HUES64 (cell line): ENCODE measurements at regions not wholly inside any gene's neighbourhood (a gene's known extent, or its start where the extent isn't known, plus 50 kb on each side); places are given as distances from the start of the nearest gene placed in this dataset.
"Not testable (repeated sequence)": the region's sequence is repeated elsewhere in the genome, so short reads cannot be mapped to it uniquely, and the experiment has no call there.

ENCODE experiments used
- H3K27ac ChIP-seq: 2 replicates; pipeline ENCODE4 v1.7.0; 2013; ENCODE audit warnings: low read depth, low read length, inconsistent platforms
- H3K27me3 ChIP-seq: 2 replicates; pipeline ENCODE4 v1.6.1; 2013; ENCODE audit warnings: mild to moderate bottlenecking, low read length; ENCODE audit not compliant: insufficient read depth
- H3K36me3 ChIP-seq: 2 replicates; pipeline ENCODE4 v1.6.1; 2013; ENCODE audit warnings: mild to moderate bottlenecking, low read length; ENCODE audit not compliant: insufficient read depth
- H3K4me1 ChIP-seq: 2 replicates; pipeline ENCODE4 v1.6.1; 2013; ENCODE audit warnings: mild to moderate bottlenecking, low read length, moderate library complexity; ENCODE audit not compliant: insufficient read depth
- H3K4me3 ChIP-seq: 2 replicates; pipeline ENCODE4 v1.5.1; 2013; ENCODE audit warnings: mild to moderate bottlenecking, low read length, moderate library complexity
- H3K9ac ChIP-seq: 2 replicates; pipeline ENCODE4 v1.6.1; 2013; ENCODE audit warnings: mild to moderate bottlenecking, low read depth, low read length
- H3K9me3 ChIP-seq: 2 replicates; pipeline ENCODE4 v1.6.1; 2013; ENCODE audit warnings: low read depth, low read length; ENCODE audit not compliant: insufficient read depth
- WGBS: fragments of 150-250, 120-280 bp; methylation state at CpG from one replicate; pipeline ENCODE4 v1.1.7; 2013; ENCODE audit warnings: missing lambda C conversion rate; 5-methylcytosine and 5-hydroxymethylcytosine counted together

GRCh38 chr6:103783329-103783728 lies 1076.4 kb downstream of the HACE1 start:
- no peak overlapping the region for H3K27ac ChIP-seq
- H3K4me1 ChIP-seq = peaks cover 15% of the 10 kb centered on the region
- no peaks in the 10 kb centered on the region for H3K9me3 ChIP-seq
- no peak overlapping the region for H3K9ac ChIP-seq
- H3K36me3 ChIP-seq = no peaks in the 10 kb centered on the region
- no peak overlapping the region for H3K4me3 ChIP-seq
- 84% methylated on average over 4 of the region's 4 CpGs for WGBS
- no peaks in the 10 kb centered on the region for H3K27me3 ChIP-seq

- WGBS = 90% methylated on average over 1 of the region's 1 CpG
- Histone ChIP-seq H3K27ac (no peak overlapping the region; the same call in 1 of the 2 replicates), H3K27me3 (no peaks in the 10 kb centered on the region), H3K9ac (peak overlapping the region; percentile 31; the same call in 1 of the 2 replicates), H3K4me1 (peaks cover 20% of the 10 kb centered on the region; the same call in 1 of the 2 replicates), H3K36me3 (no peaks in the 10 kb centered on the region), H3K4me3 (no peak overlapping the region), H3K9me3 (no peaks in the 10 kb centered on the region)
Measured at GRCh38 chr6:103769431-103769830, 1090.3 kb downstream of the HACE1 start.

GRCh38 chr6:103750603-103751002 lies 1109.1 kb downstream of the HACE1 start:
- WGBS = 79% methylated on average over 7 of the region's 7 CpGs
- Histone ChIP-seq H3K27ac (no peak overlapping the region), H3K9ac (no peak overlapping the region), H3K27me3 (no peaks in the 10 kb centered on the region), H3K36me3 (no peaks in the 10 kb centered on the region), H3K4me3 (no peak overlapping the region), H3K9me3 (no peaks in the 10 kb centered on the region), H3K4me1 (no peaks in the 10 kb centered on the region)

- Histone ChIP-seq H3K4me3 (no peak overlapping the region), H3K4me1 (no peaks in the 10 kb centered on the region), H3K9me3 (no peaks in the 10 kb centered on the region), H3K27me3 (no peaks in the 10 kb centered on the region), H3K9ac (no peak overlapping the region), H3K36me3 (no peaks in the 10 kb centered on the region), H3K27ac (no peak overlapping the region)
- WGBS = 94% methylated on average over 6 of the region's 6 CpGs
Measured at GRCh38 chr6:103734016-103734415, 1125.7 kb downstream of the HACE1 start.

GRCh38 chr6:103729658-103730057 lies 1130.1 kb downstream of the HACE1 start:
- Histone ChIP-seq H3K27ac (no peak overlapping the region), H3K4me3 (no peak overlapping the region), H3K9ac (no peak overlapping the region), H3K36me3 (no peaks in the 10 kb centered on the region), H3K4me1 (no peaks in the 10 kb centered on the region), H3K27me3 (no peaks in the 10 kb centered on the region), H3K9me3 (no peaks in the 10 kb centered on the region)
- 90% methylated on average over 2 of the region's 2 CpGs for WGBS

- Histone ChIP-seq H3K4me3 (no peak overlapping the region), H3K9me3 (no peaks in the 10 kb centered on the region), H3K27me3 (no peaks in the 10 kb centered on the region), H3K36me3 (no peaks in the 10 kb centered on the region), H3K27ac (no peak overlapping the region), H3K9ac (no peak overlapping the region), H3K4me1 (no peaks in the 10 kb centered on the region)
Measured at GRCh38 chr6:103723438-103724322, 1136.0 kb downstream of the HACE1 start.

GRCh38 chr6:103722683-103723082 lies 1137.0 kb downstream of the HACE1 start:
- Histone ChIP-seq H3K27me3 (no peaks in the 10 kb centered on the region), H3K9ac (no peak overlapping the region), H3K4me3 (no peak overlapping the region), H3K4me1 (no peaks in the 10 kb centered on the region), H3K36me3 (no peaks in the 10 kb centered on the region), H3K27ac (no peak overlapping the region), H3K9me3 (no peaks in the 10 kb centered on the region)
- WGBS = 98% methylated on average over 1 of the region's 1 CpG

- Histone ChIP-seq H3K27ac (no peak overlapping the region), H3K36me3 (no peaks in the 10 kb centered on the region), H3K9me3 (no peaks in the 10 kb centered on the region), H3K4me1 (no peaks in the 10 kb centered on the region), H3K27me3 (no peaks in the 10 kb centered on the region), H3K4me3 (no peak overlapping the region), H3K9ac (no peak overlapping the region)
- no CpG with 5 or more reads among the region's 2 CpGs for WGBS
Measured at GRCh38 chr6:103721923-103722322, 1137.8 kb downstream of the HACE1 start.

- Histone ChIP-seq H3K9me3 (no peaks in the 10 kb centered on the region), H3K4me3 (no peak overlapping the region), H3K9ac (no peak overlapping the region)
Measured at GRCh38 chr6:103720393-103720792, 1139.3 kb downstream of the HACE1 start.

GRCh38 chr6:103719545-103719944 lies 1140.2 kb downstream of the HACE1 start:
- Histone ChIP-seq H3K4me3 (no peak overlapping the region), H3K36me3 (no peaks in the 10 kb centered on the region), H3K27ac (no peak overlapping the region), H3K27me3 (no peaks in the 10 kb centered on the region), H3K4me1 (no peaks in the 10 kb centered on the region), H3K9ac (no peak overlapping the region), H3K9me3 (no peaks in the 10 kb centered on the region)

More at GRCh38 chr6:103720393-103720792, 1139.3 kb downstream of the HACE1 start:
- H3K4me1 ChIP-seq = no peaks in the 10 kb centered on the region
- no peaks in the 10 kb centered on the region for H3K27me3 ChIP-seq
- no peak overlapping the region for H3K27ac ChIP-seq
- H3K36me3 ChIP-seq = no peaks in the 10 kb centered on the region

GRCh38 chr6:103715269-103715668 lies 1144.5 kb downstream of the HACE1 start:
- no peaks in the 10 kb centered on the region for H3K36me3 ChIP-seq
- no peaks in the 10 kb centered on the region for H3K4me1 ChIP-seq
- H3K9me3 ChIP-seq = no peaks in the 10 kb centered on the region
- H3K27me3 ChIP-seq = no peaks in the 10 kb centered on the region
- WGBS = 100% methylated on average over 2 of the region's 2 CpGs
- H3K4me3 ChIP-seq = no peak overlapping the region
- H3K27ac ChIP-seq = no peak overlapping the region
- no peak overlapping the region for H3K9ac ChIP-seq

GRCh38 chr6:103709236-103709635 lies 1150.5 kb downstream of the HACE1 start:
- not testable (repeated sequence) for H3K27me3 ChIP-seq, H3K36me3 ChIP-seq, H3K4me3 ChIP-seq, H3K9me3 ChIP-seq, H3K9ac ChIP-seq, H3K27ac ChIP-seq, H3K4me1 ChIP-seq
- 90% methylated on average over 15 of the region's 15 CpGs for WGBS
